ENCODE measurements at regions not wholly inside any gene's neighbourhood (a gene's known extent, or its start where the extent isn't known, plus 50 kb on each side); places are given as distances from the start of the nearest gene placed in this dataset.

GRCh38 chr2:103961862-103962261, 892.1 kb upstream of the POU3F3 start:
- no peak for TF ChIP-seq CTCF (conservative IDR thresholded peaks at IDR 0.05; ENCODE audit: low read depth)
- CTCF ChIA-PET: no interaction called here
- no peak for DNase-seq (ENCODE audit: low spot score)
- POLR2A ChIA-PET (ENCODE audit: low non-redundant PET): no interaction called here
- H3K27ac ChIP-seq: no peak overlapping the region

DNA sequence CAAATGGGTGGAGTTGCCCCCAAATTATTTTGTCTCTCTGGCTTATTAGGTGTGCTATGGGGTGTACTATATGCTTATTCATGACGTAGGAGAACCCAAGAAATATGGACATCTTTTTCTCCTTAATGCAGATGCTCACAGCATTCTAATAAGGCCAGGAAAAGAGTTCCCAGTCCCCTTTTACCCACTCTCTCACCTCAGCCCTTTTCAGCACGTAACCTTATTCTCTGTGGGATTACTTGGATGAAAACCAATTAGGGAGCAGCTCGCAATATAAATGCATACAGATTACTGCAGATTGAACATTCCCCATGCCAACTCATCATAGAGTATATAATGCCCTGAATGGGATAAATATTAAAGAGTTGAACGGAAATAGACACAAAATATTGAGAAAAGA, 891.2 kb upstream of the POU3F3 start:
- POLR2A ChIA-PET (ENCODE audit: low non-redundant PET): no interaction called here
- no peak overlapping the region for H3K27ac ChIP-seq
- CTCF ChIA-PET: no interaction called here
- no peak for TF ChIP-seq CTCF (conservative IDR thresholded peaks at IDR 0.05; ENCODE audit: low read depth)
- no peak for DNase-seq (ENCODE audit: low spot score)

GRCh38 chr2:103963146-103963725, 890.7 kb upstream of the POU3F3 start:
- H3K27ac ChIP-seq: no peak overlapping the region

DNA sequence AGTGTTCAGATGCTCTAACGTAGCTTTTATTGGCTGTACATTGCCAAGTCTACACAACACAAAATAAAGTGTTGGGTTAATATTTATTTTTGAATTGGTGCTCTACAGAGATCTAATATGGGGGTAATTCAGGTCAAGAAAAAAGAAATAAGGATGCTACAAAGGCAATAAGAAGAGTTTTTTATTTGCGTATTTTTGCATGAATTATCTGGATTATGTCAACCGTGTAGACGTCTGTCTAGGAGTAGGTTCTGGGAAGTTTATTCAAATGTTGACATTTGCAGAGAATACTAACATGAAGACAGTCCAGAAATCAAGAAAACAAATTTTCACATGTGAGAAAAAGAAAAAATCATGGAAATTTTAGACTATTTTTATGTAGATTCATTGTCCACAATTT, 876.7 kb upstream of the POU3F3 start:
- no peak for TF ChIP-seq CTCF (conservative IDR thresholded peaks at IDR 0.05; ENCODE audit: low read depth)
- no peak overlapping the region for H3K27ac ChIP-seq
- POLR2A ChIA-PET (ENCODE audit: low non-redundant PET): no interaction called here
- DNase-seq (ENCODE audit: low spot score): no peak
- CTCF ChIA-PET: interaction anchor here (1.2 kb wide), 1 partner anchor 17 kb away, joined by 4 read pairs; no protein-coding TSS in a partner anchor

More at GRCh38 chr2:103963146-103963725, 890.7 kb upstream of the POU3F3 start:
- no peak for TF ChIP-seq CTCF (conservative IDR thresholded peaks at IDR 0.05; ENCODE audit: low read depth)
- no peak for DNase-seq (ENCODE audit: low spot score)
- ChIA-PET CTCF (no interaction called here), POLR2A (ENCODE audit: low non-redundant PET) (no interaction called here)

DNA sequence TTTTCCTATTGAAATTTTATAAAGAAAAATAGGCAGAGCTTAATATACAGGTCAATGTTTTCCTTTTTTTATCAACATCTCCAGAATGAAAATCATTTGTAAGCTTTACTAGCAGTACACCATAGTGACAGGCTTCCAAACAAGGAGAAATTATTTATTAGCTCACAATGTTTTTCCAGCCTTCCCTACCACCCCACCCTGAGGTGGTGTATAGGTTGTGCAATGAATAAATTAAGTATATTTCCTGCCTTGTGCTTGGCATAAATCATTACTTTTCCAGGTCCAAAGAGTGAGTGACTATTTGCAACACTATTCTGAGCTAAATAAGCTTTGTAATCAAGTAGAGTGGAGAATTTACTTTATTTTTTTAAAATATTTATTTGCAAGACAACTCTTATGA, 876.2 kb upstream of the POU3F3 start:
- H3K27ac ChIP-seq: no peak overlapping the region
- TF ChIP-seq CTCF (conservative IDR thresholded peaks at IDR 0.05; ENCODE audit: low read depth): no peak
- POLR2A ChIA-PET (ENCODE audit: low non-redundant PET): no interaction called here
- CTCF ChIA-PET: interaction anchor here (0.6 to 1.2 kb wide), 2 partner anchors 17 to 1528 kb away, joined by 3 to 4 read pairs; no protein-coding TSS in a partner anchor
- no peak for DNase-seq (ENCODE audit: low spot score)

DNA sequence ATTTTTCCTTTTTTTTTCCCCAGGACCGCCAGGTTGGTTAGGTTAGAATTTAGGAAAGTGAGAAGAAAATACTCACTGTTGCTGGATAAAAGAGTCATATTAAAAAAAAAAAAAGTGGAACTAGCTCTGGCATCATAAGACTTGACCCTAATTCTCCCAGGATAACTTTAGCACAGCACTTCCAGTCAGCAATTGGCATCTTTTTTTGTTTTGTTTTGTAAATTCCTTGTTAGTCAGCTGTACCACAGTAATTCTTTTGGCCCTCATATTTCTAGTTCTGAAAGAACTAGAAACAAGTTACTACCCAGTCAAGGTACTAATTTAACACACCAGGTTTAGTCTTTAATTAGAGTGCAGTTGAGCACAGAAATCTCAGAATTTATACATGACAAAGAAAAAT, 873.5 kb upstream of the POU3F3 start:
- DNase-seq (ENCODE audit: low spot score): no peak
- no peak for TF ChIP-seq CTCF (conservative IDR thresholded peaks at IDR 0.05; ENCODE audit: low read depth)
- POLR2A ChIA-PET (ENCODE audit: low non-redundant PET): no interaction called here
- H3K27ac ChIP-seq: no peak overlapping the region
- CTCF ChIA-PET: no interaction called here

Measured in RWPE1 (cell line).